ENCODE measurements at regions not wholly inside any gene's neighbourhood (a gene's known extent, or its start where the extent isn't known, plus 50 kb on each side); places are given as distances from the start of the nearest gene placed in this dataset.

DNA sequence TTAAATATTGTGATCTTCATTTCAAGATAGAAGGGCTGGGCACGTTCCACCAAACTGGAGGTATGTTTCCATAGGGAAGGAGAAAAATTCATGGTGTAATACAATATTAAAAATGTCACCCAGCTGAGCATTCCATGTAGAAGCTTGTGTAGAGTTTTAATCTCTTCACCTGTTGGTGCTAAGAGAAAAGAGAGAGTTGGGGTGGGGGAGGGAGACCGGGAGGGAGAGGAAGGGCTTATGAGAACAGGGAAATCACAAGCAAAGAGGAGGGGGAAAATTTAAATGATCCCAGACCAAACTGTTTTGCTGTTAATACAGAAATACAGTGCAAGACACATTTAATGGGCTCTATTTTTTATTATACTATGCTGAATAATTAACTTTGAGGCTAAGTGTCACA is 345.8 kb downstream of the ZNF536 start:
- H3K27ac ChIP-seq, result no peak overlapping the region
- no peak overlapping the region for H3K4me3 ChIP-seq
- WGBS (ENCODE audit: missing lambda C conversion rate), result 5% methylated on average over 2 of the region's 2 CpGs
- POLR2A ChIA-PET, result no interaction called here
- no peak overlapping the region for H3K4me2 ChIP-seq
- no peak for FAIRE-seq
- H3K4me1 ChIP-seq, result peaks cover 4% of the 10 kb centered on the region; the same call in 1 of the 3 replicates
- DNase-seq (ENCODE audit: low read depth in 1 of 2, low spot score in 1 of 2), result no peak
- CTCF ChIA-PET, result interaction anchor here (1.6 to 3.4 kb wide), 3 partner anchors 35 to 51 kb away, joined by 3 to 16 read pairs (median 6); no protein-coding TSS in a partner anchor
- ATAC-seq, result no peak
- TF ChIP-seq PHF8 (IDR thresholded peaks at IDR 0.05; ENCODE audit: borderline replicate concordance, low read depth), result no peak
- no peak for TF ChIP-seq MAFK (IDR thresholded peaks at IDR 0.05; ENCODE audit: partially characterized antibody)
- TF ChIP-seq, protein P1, sequence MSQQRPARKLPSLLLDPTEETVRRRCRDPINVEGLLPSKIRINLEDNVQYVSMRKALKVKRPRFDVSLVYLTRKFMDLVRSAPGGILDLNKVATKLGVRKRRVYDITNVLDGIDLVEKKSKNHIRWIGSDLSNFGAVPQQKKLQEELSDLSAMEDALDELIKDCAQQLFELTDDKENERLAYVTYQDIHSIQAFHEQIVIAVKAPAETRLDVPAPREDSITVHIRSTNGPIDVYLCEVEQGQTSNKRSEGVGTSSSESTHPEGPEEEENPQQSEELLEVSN (IDR thresholded peaks at IDR 0.05; ENCODE audit: borderline replicate concordance, low read depth), result no peak
- TF ChIP-seq HOXB5 (CRISPR knock-in tag; IDR thresholded peaks at IDR 0.05), result no peak
- TF ChIP-seq NPAS2 (CRISPR knock-in tag; IDR thresholded peaks at IDR 0.05; ENCODE audit: borderline replicate concordance), result no peak
- no peak for TF ChIP-seq TFCP2L1 (CRISPR knock-in tag; IDR thresholded peaks at IDR 0.05)
- TF ChIP-seq ZC3H11A (IDR thresholded peaks at IDR 0.05), result no peak
- TF ChIP-seq, protein P2, sequence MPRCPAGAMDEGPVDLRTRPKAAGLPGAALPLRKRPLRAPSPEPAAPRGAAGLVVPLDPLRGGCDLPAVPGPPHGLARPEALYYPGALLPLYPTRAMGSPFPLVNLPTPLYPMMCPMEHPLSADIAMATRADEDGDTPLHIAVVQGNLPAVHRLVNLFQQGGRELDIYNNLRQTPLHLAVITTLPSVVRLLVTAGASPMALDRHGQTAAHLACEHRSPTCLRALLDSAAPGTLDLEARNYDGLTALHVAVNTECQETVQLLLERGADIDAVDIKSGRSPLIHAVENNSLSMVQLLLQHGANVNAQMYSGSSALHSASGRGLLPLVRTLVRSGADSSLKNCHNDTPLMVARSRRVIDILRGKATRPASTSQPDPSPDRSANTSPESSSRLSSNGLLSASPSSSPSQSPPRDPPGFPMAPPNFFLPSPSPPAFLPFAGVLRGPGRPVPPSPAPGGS (IDR thresholded peaks at IDR 0.05), result no peak
- TF ChIP-seq, protein P3, sequence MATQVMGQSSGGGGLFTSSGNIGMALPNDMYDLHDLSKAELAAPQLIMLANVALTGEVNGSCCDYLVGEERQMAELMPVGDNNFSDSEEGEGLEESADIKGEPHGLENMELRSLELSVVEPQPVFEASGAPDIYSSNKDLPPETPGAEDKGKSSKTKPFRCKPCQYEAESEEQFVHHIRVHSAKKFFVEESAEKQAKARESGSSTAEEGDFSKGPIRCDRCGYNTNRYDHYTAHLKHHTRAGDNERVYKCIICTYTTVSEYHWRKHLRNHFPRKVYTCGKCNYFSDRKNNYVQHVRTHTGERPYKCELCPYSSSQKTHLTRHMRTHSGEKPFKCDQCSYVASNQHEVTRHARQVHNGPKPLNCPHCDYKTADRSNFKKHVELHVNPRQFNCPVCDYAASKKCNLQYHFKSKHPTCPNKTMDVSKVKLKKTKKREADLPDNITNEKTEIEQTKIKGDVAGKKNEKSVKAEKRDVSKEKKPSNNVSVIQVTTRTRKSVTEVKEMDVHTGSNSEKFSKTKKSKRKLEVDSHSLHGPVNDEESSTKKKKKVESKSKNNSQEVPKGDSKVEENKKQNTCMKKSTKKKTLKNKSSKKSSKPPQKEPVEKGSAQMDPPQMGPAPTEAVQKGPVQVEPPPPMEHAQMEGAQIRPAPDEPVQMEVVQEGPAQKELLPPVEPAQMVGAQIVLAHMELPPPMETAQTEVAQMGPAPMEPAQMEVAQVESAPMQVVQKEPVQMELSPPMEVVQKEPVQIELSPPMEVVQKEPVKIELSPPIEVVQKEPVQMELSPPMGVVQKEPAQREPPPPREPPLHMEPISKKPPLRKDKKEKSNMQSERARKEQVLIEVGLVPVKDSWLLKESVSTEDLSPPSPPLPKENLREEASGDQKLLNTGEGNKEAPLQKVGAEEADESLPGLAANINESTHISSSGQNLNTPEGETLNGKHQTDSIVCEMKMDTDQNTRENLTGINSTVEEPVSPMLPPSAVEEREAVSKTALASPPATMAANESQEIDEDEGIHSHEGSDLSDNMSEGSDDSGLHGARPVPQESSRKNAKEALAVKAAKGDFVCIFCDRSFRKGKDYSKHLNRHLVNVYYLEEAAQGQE (IDR thresholded peaks at IDR 0.05), result no peak
- TF ChIP-seq CEBPB (IDR thresholded peaks at IDR 0.05), result no peak
- TF ChIP-seq HEYL (CRISPR knock-in tag; IDR thresholded peaks at IDR 0.05), result no peak
- TF ChIP-seq JUNB (IDR thresholded peaks at IDR 0.05), result no peak
- TF ChIP-seq, protein P4, sequence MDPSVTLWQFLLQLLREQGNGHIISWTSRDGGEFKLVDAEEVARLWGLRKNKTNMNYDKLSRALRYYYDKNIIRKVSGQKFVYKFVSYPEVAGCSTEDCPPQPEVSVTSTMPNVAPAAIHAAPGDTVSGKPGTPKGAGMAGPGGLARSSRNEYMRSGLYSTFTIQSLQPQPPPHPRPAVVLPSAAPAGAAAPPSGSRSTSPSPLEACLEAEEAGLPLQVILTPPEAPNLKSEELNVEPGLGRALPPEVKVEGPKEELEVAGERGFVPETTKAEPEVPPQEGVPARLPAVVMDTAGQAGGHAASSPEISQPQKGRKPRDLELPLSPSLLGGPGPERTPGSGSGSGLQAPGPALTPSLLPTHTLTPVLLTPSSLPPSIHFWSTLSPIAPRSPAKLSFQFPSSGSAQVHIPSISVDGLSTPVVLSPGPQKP (IDR thresholded peaks at IDR 0.05; ENCODE audit: low read depth, low read length), result no peak
- no peaks in the 10 kb centered on the region for H3K9me3 ChIP-seq

DNA sequence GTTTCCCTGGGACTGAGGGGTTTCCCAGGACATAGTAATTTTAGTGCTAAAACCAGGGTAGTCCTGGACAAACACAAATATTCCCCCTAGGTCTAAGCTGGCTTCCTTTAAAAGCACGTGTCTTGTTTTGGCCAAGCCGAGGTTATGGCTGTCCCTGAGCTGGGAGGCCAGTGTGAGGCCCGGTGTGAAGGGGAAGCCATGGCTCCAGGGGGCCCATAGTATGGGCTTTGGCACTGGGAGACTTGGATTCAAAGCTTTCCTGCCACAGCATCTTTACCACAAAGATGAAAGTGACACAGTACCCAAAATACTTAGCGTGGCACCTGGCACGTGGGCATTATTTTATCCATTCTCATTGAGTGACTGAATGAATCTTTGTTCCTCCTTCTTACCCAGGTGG is 345.2 kb downstream of the ZNF536 start:
- WGBS (ENCODE audit: missing lambda C conversion rate), result 8% methylated on average over 5 of the region's 5 CpGs
- POLR2A ChIA-PET, result no interaction called here
- CTCF ChIA-PET, result interaction anchor here (1.0 to 2.8 kb wide), 3 partner anchors 12 to 51 kb away, joined by 3 to 15 read pairs (median 3); no protein-coding TSS in a partner anchor

More for the DNA sequence above, 345.2 kb downstream of the ZNF536 start:
- no peak for FAIRE-seq
- no peak for ATAC-seq
- H3K4me1 ChIP-seq, result peaks cover 4% of the 10 kb centered on the region; the same call in 1 of the 3 replicates
- no peak overlapping the region for H3K4me3 ChIP-seq
- no peak for TF ChIP-seq FOXS1 (CRISPR knock-in tag; IDR thresholded peaks at IDR 0.05)
- no peak for TF ChIP-seq ZFP36 (IDR thresholded peaks at IDR 0.05; ENCODE audit: borderline replicate concordance, partially characterized antibody)
- TF ChIP-seq RFX5 (IDR thresholded peaks at IDR 0.05), result no peak
- TF ChIP-seq ZSCAN20 (CRISPR knock-in tag; IDR thresholded peaks at IDR 0.05), result no peak
- no peak for TF ChIP-seq HOXB5 (CRISPR knock-in tag; IDR thresholded peaks at IDR 0.05)
- TF ChIP-seq HOXA7 (CRISPR knock-in tag; IDR thresholded peaks at IDR 0.05), result no peak
- TF ChIP-seq PHF8 (IDR thresholded peaks at IDR 0.05; ENCODE audit: borderline replicate concordance, low read depth), result no peak
- TF ChIP-seq, protein P3 (IDR thresholded peaks at IDR 0.05), result no peak
- TF ChIP-seq ZNF302 (CRISPR knock-in tag; IDR thresholded peaks at IDR 0.05), result no peak
- no peak for TF ChIP-seq JUNB (IDR thresholded peaks at IDR 0.05)
- no peaks in the 10 kb centered on the region for H3K9me3 ChIP-seq
- no peak overlapping the region for H3K4me2 ChIP-seq
- no peak overlapping the region for H3K27ac ChIP-seq
- no peak for DNase-seq (ENCODE audit: low read depth in 1 of 2, low spot score in 1 of 2)
